NCI-H2171 (cell line): ENCODE measurements at regions not wholly inside any gene's neighbourhood (a gene's known extent, or its start where the extent isn't known, plus 50 kb on each side); places are given as distances from the start of the nearest gene placed in this dataset.
A peak's percentile ranks its signal among the peaks of the same experiment; 100 is the strongest.

Source experiments
- DNase-seq: peaks from one replicate; lab custom pipeline; 2025; lab: John Stamatoyannopoulos, UW

- peak; percentile 83 for DNase-seq
Observed at GRCh38 chr5:54678737-54679136, 161.2 kb downstream of the SNX18 start.

- no peak for DNase-seq
Observed at GRCh38 chr5:54676481-54677340, 159.2 kb downstream of the SNX18 start.

GRCh38 chr5:54673523-54674225 lies 156.1 kb downstream of the SNX18 start:
- no peak for DNase-seq

GRCh38 chr5:54672871-54673270 lies 155.3 kb downstream of the SNX18 start:
- DNase-seq, result no peak

- DNase-seq, result no peak
Observed at GRCh38 chr5:54671681-54672080, 154.1 kb downstream of the SNX18 start.

- DNase-seq, result no peak
Observed at GRCh38 chr5:54671111-54671531, 153.6 kb downstream of the SNX18 start.

- peak; percentile 95 for DNase-seq
Observed at GRCh38 chr5:54670281-54670680, 152.7 kb downstream of the SNX18 start.

GRCh38 chr5:54669845-54670244 lies 152.3 kb downstream of the SNX18 start:
- DNase-seq, result no peak

GRCh38 chr5:54669285-54669684 lies 151.7 kb downstream of the SNX18 start:
- DNase-seq, result no peak

GRCh38 chr5:54668096-54668495 lies 150.5 kb downstream of the SNX18 start:
- DNase-seq, result no peak

- no peak for DNase-seq
Observed at GRCh38 chr5:54667136-54667535, 149.6 kb downstream of the SNX18 start.

GRCh38 chr5:54663866-54664265 lies 146.3 kb downstream of the SNX18 start:
- no peak for DNase-seq

GRCh38 chr5:54661111-54661510 lies 143.6 kb downstream of the SNX18 start:
- DNase-seq, result no peak

GRCh38 chr5:54659700-54660131 lies 142.2 kb downstream of the SNX18 start:
- no peak for DNase-seq

- DNase-seq, result no peak
Observed at GRCh38 chr5:54658010-54658409, 140.5 kb downstream of the SNX18 start.

GRCh38 chr5:54656261-54656728 lies 138.7 kb downstream of the SNX18 start:
- no peak for DNase-seq

GRCh38 chr5:54655761-54656160 lies 138.2 kb downstream of the SNX18 start:
- no peak for DNase-seq

- no peak for DNase-seq
Observed at GRCh38 chr5:54655266-54655665, 137.7 kb downstream of the SNX18 start.

- no peak for DNase-seq
Observed at GRCh38 chr5:54653956-54654614, 136.5 kb downstream of the SNX18 start.

GRCh38 chr5:54651482-54652076 lies 134.0 kb downstream of the SNX18 start:
- DNase-seq, result peak; percentile 82

- DNase-seq, result no peak
Observed at GRCh38 chr5:54649041-54649504, 131.5 kb downstream of the SNX18 start.
